ENCODE measurements at regions not wholly inside any gene's neighbourhood (a gene's known extent, or its start where the extent isn't known, plus 50 kb on each side); places are given as distances from the start of the nearest gene placed in this dataset.

GRCh38 chr2:181157326-181157725 is 176.9 kb downstream of the UBE2E3 start:
- TF ChIP-seq, protein P1, sequence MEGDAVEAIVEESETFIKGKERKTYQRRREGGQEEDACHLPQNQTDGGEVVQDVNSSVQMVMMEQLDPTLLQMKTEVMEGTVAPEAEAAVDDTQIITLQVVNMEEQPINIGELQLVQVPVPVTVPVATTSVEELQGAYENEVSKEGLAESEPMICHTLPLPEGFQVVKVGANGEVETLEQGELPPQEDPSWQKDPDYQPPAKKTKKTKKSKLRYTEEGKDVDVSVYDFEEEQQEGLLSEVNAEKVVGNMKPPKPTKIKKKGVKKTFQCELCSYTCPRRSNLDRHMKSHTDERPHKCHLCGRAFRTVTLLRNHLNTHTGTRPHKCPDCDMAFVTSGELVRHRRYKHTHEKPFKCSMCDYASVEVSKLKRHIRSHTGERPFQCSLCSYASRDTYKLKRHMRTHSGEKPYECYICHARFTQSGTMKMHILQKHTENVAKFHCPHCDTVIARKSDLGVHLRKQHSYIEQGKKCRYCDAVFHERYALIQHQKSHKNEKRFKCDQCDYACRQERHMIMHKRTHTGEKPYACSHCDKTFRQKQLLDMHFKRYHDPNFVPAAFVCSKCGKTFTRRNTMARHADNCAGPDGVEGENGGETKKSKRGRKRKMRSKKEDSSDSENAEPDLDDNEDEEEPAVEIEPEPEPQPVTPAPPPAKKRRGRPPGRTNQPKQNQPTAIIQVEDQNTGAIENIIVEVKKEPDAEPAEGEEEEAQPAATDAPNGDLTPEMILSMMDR (IDR thresholded peaks at IDR 0.05; ENCODE audit: insufficient read depth, low read length): no peak
- H3K4me3 ChIP-seq (ENCODE audit: low read depth, low read length): no peak overlapping the region
- no peak for DNase-seq (ENCODE audit: low read depth)

- H3K4me3 ChIP-seq (ENCODE audit: low read depth, low read length): no peak overlapping the region
- TF ChIP-seq, protein P1 (IDR thresholded peaks at IDR 0.05; ENCODE audit: insufficient read depth, low read length): no peak
- DNase-seq (ENCODE audit: low read depth): peak; percentile 30
Measured at GRCh38 chr2:181158427-181158826, 178.0 kb downstream of the UBE2E3 start.

GRCh38 chr2:181161615-181162014 is 181.2 kb downstream of the UBE2E3 start:
- TF ChIP-seq, protein P1 (IDR thresholded peaks at IDR 0.05; ENCODE audit: insufficient read depth, low read length): no peak
- no peak for DNase-seq (ENCODE audit: low read depth)
- H3K4me3 ChIP-seq (ENCODE audit: low read depth, low read length): no peak overlapping the region

DNA sequence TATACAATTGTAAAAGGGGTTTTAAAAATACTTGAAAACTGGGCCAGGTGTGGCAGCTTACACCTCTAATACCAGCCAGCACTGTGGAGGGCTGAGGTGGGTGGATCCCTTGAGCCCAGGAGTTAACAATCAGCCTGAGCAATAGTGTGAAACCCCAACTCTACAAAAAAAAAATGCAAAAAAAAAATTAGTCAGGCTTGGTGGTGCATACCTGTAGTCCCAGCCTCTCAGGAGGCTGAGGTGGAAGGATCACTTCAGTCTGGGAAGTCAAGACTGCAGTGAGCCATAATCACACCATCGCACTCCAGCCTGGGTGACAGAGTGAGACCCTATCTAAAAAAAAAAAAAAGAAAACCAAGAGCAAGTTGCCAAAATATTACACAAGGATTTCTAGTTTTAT is 182.7 kb downstream of the UBE2E3 start:
- DNase-seq (ENCODE audit: low read depth): no peak
- TF ChIP-seq, protein P1 (IDR thresholded peaks at IDR 0.05; ENCODE audit: insufficient read depth, low read length): no peak

GRCh38 chr2:181163691-181164090 is 183.3 kb downstream of the UBE2E3 start:
- DNase-seq (ENCODE audit: low read depth): no peak
- H3K4me3 ChIP-seq (ENCODE audit: low read depth, low read length): no peak overlapping the region
- TF ChIP-seq, protein P1 (IDR thresholded peaks at IDR 0.05; ENCODE audit: insufficient read depth, low read length): no peak

More for the DNA sequence above, 182.7 kb downstream of the UBE2E3 start:
- H3K4me3 ChIP-seq (ENCODE audit: low read depth, low read length): no peak overlapping the region

- no peak overlapping the region for H3K4me3 ChIP-seq (ENCODE audit: low read depth, low read length)
Measured at GRCh38 chr2:181164699-181165098, 184.3 kb downstream of the UBE2E3 start.

More at GRCh38 chr2:181164699-181165098, 184.3 kb downstream of the UBE2E3 start:
- no peak for DNase-seq (ENCODE audit: low read depth)
- TF ChIP-seq, protein P1 (IDR thresholded peaks at IDR 0.05; ENCODE audit: insufficient read depth, low read length): no peak
